ENCODE measurements at regions not wholly inside any gene's neighbourhood (a gene's known extent, or its start where the extent isn't known, plus 50 kb on each side); places are given as distances from the start of the nearest gene placed in this dataset.

DNA sequence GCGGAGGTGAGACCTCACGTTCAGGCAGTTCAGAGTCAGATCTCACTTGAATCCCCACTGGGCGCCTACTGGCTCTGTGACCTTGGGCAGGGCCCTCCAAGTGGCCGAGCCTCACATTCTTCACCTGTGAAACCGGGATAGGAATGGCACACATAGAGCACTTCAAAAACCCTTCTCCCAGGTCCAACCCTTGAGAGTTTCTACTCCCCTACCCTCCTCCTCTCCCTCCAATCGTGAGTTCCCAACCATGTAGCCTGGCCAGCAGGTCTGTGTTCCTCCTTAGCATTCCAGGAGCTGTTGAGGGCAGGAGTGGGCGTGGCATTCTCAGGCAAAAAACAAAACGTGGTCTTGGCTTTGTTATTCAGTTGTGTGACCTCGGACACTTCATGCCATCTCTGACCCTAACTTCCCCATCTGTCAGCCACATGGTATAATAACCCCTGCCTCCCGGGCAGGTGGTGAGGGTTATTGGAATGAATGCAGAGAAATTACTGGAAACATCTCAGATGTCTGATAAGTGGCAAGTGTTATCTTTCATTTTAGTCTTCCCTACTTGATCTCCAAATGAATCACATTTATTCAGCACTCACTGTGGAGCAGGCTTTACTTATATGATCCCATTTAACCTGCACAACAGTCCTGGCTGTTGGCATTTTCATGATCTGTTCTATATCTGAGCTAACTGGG is 112.8 kb upstream of the BOD1 start:
- TF ChIP-seq, protein P1, sequence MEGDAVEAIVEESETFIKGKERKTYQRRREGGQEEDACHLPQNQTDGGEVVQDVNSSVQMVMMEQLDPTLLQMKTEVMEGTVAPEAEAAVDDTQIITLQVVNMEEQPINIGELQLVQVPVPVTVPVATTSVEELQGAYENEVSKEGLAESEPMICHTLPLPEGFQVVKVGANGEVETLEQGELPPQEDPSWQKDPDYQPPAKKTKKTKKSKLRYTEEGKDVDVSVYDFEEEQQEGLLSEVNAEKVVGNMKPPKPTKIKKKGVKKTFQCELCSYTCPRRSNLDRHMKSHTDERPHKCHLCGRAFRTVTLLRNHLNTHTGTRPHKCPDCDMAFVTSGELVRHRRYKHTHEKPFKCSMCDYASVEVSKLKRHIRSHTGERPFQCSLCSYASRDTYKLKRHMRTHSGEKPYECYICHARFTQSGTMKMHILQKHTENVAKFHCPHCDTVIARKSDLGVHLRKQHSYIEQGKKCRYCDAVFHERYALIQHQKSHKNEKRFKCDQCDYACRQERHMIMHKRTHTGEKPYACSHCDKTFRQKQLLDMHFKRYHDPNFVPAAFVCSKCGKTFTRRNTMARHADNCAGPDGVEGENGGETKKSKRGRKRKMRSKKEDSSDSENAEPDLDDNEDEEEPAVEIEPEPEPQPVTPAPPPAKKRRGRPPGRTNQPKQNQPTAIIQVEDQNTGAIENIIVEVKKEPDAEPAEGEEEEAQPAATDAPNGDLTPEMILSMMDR (conservative IDR thresholded peaks at IDR 0.05), result no peak
- TF ChIP-seq ZFX (IDR thresholded peaks at IDR 0.05), result no peak

Data from C4-2B (cell line).